ENCODE measurements at regions not wholly inside any gene's neighbourhood (a gene's known extent, or its start where the extent isn't known, plus 50 kb on each side); places are given as distances from the start of the nearest gene placed in this dataset.

GRCh38 chr9:81259896-81260295 is 429.5 kb downstream of the TLE1 start:
- Histone ChIP-seq H3K27ac (ENCODE audit: low read depth, low read length) (no peak overlapping the region), H3K14ac (ENCODE audit: insufficient read length) (no peak overlapping the region), H2BK20ac (ENCODE audit: low read length) (no peak overlapping the region), H3K56ac (replicated peaks; ENCODE audit: insufficient read length, low read depth, low read length) (no peak overlapping the region), H3K9ac (replicated peaks in 1 of 4; ENCODE audit: extremely low read depth in 1 of 4, low read depth in 3 of 4, low read length in 3 of 4) (no peak overlapping the region), H3K4ac (replicated peaks; ENCODE audit: insufficient read length, low read depth, low read length) (no peak overlapping the region), H3K36me3 (ENCODE audit: control insufficient read depth in 2 of 4, insufficient read depth in 4 of 4, low read length in 3 of 4) (no peaks in the 10 kb centered on the region), H3K23me2 (ENCODE audit: low read depth, low read length) (no peaks in the 10 kb centered on the region), H2BK15ac (ENCODE audit: low read length) (no peak overlapping the region), H2BK120ac (replicated peaks; ENCODE audit: low read depth, low read length) (no peak overlapping the region), H3K79me1 (ENCODE audit: low read depth, low read length) (no peaks in the 10 kb centered on the region), H2BK12ac (ENCODE audit: low read depth, low read length) (no peak overlapping the region), H3K18ac (ENCODE audit: extremely low read depth, low read length) (no peak overlapping the region), H3K4me2 (ENCODE audit: insufficient read depth in 1 of 2, low read depth in 2 of 2, low read length in 2 of 2) (no peak overlapping the region), H3K9me3 (ENCODE audit: insufficient read depth in 2 of 2, low read depth in 1 of 2, low read length in 1 of 2) (no peaks in the 10 kb centered on the region), H4K5ac (ENCODE audit: insufficient read length, low read depth, low read length) (no peak overlapping the region), H3K4me1 (replicated peaks in 1 of 4; ENCODE audit: control insufficient read depth in 3 of 4, insufficient read depth in 4 of 4, low read length in 3 of 4) (no peaks in the 10 kb centered on the region), H4K91ac (replicated peaks; ENCODE audit: insufficient read length, low read length) (no peak overlapping the region), H3K4me3 (ENCODE audit: extremely low read depth in 1 of 4, insufficient read depth in 2 of 4, low read depth in 3 of 4, low read length in 4 of 4) (no peak overlapping the region), H3K23ac (ENCODE audit: insufficient read length) (no peak overlapping the region), H3K79me2 (ENCODE audit: control insufficient read depth in 1 of 2, insufficient read depth in 2 of 2, low read length in 2 of 2) (no peaks in the 10 kb centered on the region), H3K27me3 (replicated peaks in 1 of 4; ENCODE audit: control insufficient read depth in 3 of 4, extremely low read depth in 1 of 4, insufficient read depth in 3 of 4, low read length in 3 of 4) (no peaks in the 10 kb centered on the region), H2AFZ (ENCODE audit: low read length) (no peak overlapping the region), H2AK5ac (ENCODE audit: low read depth, low read length) (no peak overlapping the region), H2BK5ac (ENCODE audit: low read depth, low read length) (no peak overlapping the region), H4K8ac (ENCODE audit: extremely low read depth, insufficient read depth, low read length) (no peak overlapping the region), H4K20me1 (replicated peaks in 1 of 2; ENCODE audit: control insufficient read depth in 1 of 2, insufficient read depth in 2 of 2, low read length in 2 of 2) (no peaks in the 10 kb centered on the region)
- WGBS, 2 experiments (ENCODE audit: extremely low coverage in 1 of 2, insufficient coverage in 1 of 2, insufficient read length in 1 of 2, insufficient replicate concordance in 2 of 2, low coverage in 1 of 2, low lambda C conversion rate in 2 of 2, missing lambda C conversion rate in 1 of 2) = 94% methylated on average over 2 of the region's 2 CpGs; no CpG with 5 or more reads in 1 of the 2 experiments
- FAIRE-seq (no peak), DNase-seq (ENCODE audit: low read depth in 1 of 2, low spot score in 2 of 2) (no peak)
- CTCF ChIA-PET (ENCODE audit: partially characterized antibody) = interaction anchor here (0.5 kb wide), 1 partner anchor 1661 kb away, joined by 3 read pairs; no protein-coding TSS in a partner anchor
- POLR2A ChIA-PET (ENCODE audit: partially characterized antibody) = no interaction called here
- TF ChIP-seq CBX5 (IDR thresholded peaks at IDR 0.05; ENCODE audit: low read depth, low read length) (no peak), RNF2 (IDR thresholded peaks at IDR 0.05; ENCODE audit: borderline replicate concordance, low read depth, low read length, missing control alignments, poor library complexity, severe bottlenecking) (no peak), MAFK (IDR thresholded peaks at IDR 0.05; ENCODE audit: low read depth, low read length) (no peak), POLR2A (IDR thresholded peaks at IDR 0.05; ENCODE audit: control extremely low read depth in 1 of 2, low read depth in 2 of 2, low read length in 2 of 2) (no peak), RFX5 (IDR thresholded peaks at IDR 0.05; ENCODE audit: borderline replicate concordance, low read depth, low read length) (no peak), CTCF (IDR thresholded peaks at IDR 0.05; ENCODE audit: control extremely low read depth in 1 of 3, insufficient read depth in 1 of 3, low read depth in 1 of 3, low read length in 3 of 3) (no peak), MAX (IDR thresholded peaks at IDR 0.05) (no peak), BCL11A (IDR thresholded peaks at IDR 0.05; ENCODE audit: low read depth in 2 of 2, low read length in 2 of 2) (no peak), SAP30 (IDR thresholded peaks at IDR 0.05; ENCODE audit: insufficient read depth, insufficient replicate concordance, low read length) (no peak), CHD2 (IDR thresholded peaks at IDR 0.05; ENCODE audit: low read length) (no peak), JUND (IDR thresholded peaks at IDR 0.05; ENCODE audit: low read length) (no peak), SP1 (IDR thresholded peaks at IDR 0.05; ENCODE audit: low read depth, low read length) (no peak)
